CD4-positive, alpha-beta T cell treated with Interleukin-15 for 1 hour (primary cell): ENCODE measurements at regions not wholly inside any gene's neighbourhood (a gene's known extent, or its start where the extent isn't known, plus 50 kb on each side); places are given as distances from the start of the nearest gene placed in this dataset.
"Not testable (repeated sequence)": the region's sequence is repeated elsewhere in the genome, so short reads cannot be mapped to it uniquely, and the experiment has no call there.

Experiments
- DNase-seq: peaks from one replicate; pipeline ENCODE4 v3.0.0-alpha.2; 2020

DNA sequence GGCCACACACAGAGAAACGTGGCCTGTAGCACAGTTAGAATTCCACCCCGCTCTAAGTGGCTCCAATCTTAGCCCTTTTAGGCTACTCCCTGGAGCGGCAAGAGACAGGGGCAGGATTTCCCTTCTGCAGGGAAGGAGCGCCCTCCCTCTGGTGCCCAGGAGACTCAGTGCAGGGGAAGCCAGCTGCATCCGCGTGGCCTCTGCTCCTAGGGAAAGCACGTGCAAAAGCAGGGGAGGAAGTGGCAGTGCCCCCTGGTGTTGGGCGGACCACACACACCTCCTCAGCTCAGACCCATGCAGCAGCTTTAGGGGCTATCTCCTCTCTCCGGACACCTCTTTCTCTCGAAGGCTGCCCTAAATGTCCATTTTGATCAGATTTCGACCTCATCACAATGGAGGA, 50.0 kb downstream of the SPRING1 start:
- DNase-seq, result peak; percentile 47

DNA sequence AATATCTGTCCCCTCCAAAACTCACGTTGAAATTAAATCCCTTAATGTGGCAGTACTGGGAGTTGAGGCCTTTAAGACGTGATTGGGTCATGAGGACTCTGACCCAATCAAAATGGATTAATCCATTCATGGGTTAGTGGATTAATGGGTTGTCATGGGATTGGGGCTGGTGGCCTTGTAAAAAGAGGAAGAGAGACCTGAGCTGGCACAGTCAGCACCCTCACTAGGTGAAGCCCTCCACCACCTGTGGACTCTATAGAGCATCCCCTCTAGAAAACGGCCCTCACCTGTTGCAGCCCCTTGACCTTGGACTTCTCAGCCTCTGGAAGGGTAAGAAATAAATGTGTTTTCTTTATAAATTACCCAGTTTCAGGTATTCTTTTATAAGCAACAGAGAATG, 53.0 kb downstream of the SPRING1 start:
- no peak for DNase-seq

DNA sequence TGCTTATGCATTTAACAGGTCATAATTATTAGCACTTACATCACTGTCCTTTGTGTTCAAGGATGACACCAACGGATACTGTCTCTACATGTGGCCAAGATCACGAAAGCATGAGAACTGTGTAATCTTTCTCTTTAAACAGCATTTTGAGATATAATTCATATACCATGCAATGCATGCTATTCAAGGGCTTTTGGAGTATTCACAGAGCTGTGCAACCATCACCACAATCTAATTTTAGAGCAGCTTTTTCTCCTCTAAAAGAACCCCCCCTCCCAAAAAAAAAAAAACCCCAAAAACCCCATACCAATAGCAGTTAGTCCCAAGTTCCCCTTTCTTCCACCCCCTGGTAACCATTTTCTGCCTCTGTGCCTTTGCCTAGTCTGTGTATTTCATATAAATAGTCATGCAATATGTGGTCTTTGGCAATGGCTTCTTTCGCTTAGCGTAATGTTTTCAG, 60.6 kb downstream of the SPRING1 start:
- DNase-seq, result no peak

DNA sequence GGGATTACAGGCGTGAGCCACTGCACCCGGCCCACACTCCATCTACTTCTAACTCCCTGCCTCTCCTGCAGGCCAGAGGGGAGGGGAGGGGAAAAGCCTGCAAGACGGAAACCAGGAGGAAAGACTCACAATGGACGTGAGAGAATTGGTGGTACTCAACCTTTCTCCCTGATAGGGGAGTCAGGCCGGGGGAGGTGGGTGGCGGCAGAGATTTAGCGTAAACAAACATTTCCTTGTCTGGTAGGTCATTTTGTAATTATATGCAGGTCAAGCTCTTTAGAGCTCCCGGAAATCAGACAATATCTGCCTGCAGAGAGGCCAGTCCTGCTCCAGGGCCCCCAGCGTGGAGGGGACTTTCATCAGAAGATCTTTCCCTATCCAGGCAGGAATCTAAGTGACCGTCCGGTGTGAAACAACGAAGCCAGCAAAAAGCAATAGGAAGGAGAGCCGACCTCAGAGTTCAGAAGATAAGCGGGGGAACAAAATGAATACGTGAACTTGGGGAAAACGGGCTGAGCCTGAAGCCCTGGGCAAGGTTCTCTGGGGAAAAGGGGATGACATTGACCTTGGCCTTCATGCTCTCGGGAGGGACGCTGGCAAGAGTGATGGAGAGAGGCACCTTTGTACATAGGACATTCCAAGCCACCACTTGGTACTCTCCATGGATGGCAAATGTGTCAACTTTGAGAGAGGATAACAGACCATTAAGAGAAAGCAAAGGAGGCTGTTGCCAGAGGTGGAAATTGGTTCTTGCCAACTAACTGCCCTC, 62.3 kb downstream of the SPRING1 start:
- no peak for DNase-seq

DNA sequence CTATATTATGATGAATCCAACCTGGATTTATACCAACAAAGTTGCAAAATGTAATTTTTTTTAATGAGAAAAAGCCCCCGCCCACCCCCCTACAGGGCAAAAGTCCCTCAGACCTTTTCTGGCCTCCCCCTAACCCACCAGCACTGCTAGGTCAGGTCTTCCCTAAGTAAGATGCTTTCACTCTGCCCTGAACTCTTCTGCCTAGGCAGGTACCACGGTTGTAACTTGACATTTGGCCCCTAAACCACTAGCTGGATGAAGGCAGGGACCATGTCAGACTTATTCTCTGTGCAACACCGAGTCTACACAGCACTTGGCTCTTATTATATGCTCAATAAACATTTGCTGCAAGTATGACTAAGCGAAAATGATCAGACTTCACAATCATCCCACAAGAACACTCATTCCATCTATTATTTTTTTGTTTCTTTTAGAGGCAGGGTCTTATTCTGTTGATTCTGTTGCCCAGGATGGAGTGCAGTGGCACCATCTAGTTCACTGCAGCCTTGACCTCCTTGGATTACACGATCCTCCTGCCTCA, 63.2 kb downstream of the SPRING1 start:
- no peak for DNase-seq

DNA sequence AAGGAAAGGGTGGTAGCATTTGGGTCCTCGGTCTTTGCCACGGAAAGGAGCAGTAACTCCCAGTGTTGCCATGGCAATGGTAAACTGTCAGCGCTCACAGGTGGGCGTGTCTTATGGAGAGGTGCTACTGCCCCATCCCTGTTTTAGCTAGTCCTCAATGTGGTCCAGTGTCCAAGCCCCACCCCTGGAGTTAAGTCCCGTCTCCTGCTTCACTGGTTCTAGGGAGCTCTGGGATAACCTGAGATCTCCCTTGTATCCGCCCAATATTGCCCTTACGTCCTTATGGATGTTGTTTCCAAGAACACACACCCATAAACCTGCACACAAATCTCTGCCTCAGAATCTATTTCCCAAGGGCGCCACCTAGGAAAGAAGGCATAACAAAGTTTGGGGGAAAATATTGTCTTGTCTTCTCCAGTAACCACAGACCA, 64.2 kb downstream of the SPRING1 start:
- no peak for DNase-seq

DNA sequence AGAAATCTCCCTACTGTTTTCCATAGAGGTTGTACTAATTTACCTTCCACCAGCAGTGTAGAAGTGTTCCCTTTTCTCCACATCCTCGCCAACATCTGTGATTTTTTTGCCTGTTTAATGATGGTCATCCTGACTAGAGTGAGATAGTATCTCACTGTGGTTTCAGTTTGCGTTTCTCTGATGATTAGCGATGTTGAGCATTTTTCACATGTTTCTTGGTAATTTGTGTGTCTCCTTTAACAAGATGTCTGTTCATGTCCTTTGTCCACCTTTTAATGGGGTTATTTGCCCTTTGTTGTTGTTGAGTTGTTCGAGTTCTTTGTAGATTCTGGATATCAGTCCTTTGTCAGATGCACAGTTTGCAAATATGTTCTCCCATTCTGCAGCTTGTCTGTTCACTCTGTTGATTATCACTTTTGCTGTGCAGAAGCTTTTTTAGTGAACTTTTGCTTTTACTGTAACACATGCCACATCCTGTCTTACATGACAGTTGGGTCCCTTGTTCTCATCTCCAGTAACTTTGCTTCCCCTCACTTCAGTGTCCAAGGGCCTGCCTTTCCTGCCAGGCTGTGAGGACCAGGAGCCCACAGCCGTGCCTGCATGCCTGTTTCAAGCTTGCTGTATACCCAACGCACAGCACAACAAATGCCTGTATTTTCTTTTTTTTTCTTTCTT, 64.9 kb downstream of the SPRING1 start:
- no peak for DNase-seq

DNA sequence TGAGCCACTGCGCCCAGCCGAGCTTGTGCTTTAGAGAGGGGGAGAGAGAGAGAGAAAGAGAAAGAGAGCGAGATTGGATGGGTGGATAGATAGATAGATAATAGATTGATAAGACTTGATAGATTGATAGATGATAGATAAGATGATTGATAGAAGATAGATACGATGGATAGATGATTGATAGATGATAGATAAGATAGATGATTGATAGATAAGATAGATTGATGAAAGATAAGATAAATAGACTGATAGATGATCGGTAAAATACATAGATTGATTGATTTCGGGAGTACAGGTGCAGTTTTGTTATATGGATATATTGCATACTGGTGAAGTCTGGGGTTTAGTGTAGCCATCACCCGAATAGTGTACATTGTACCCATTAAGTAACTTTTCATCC, 65.9 kb downstream of the SPRING1 start:
- no peak for DNase-seq

DNA sequence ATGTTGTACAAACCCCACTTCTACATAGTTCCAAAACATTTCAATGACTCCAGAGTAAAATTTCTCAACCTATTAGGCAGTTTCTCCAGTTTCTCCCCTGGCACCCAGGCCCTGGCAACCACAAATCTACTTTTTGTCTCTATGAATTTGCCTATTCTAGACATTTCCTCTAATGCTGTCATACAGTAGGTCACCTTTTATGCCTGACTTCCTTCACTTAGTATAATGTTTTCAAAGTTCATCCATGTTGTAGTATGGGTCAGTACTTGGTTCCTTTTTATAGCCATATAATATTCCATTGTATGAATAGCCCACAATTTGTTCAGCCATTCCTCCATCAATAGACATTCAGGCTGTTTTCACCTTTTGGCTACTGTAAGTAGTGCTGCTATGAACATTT, 67.0 kb downstream of the SPRING1 start:
- no peak for DNase-seq

DNA sequence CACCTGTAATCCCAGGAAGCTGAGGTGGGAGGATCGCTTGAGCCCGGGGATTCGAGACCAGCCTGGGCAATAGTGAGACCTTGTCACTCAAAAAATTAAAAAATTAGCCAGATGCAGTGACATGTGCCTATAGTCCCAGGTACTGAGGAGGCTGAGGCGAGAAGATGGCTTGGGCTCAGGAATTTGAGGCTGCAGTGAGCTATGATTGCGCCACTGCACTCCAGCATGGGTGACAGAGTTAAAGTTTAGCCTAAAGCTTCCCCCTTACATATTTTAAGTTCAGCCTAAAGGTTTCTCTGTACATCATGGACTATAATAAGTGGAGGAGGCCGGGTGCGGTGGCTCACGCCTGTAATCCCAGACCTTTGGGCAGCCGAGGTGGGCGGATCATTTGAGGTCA, 70.1 kb downstream of the SPRING1 start:
- no peak for DNase-seq

DNA sequence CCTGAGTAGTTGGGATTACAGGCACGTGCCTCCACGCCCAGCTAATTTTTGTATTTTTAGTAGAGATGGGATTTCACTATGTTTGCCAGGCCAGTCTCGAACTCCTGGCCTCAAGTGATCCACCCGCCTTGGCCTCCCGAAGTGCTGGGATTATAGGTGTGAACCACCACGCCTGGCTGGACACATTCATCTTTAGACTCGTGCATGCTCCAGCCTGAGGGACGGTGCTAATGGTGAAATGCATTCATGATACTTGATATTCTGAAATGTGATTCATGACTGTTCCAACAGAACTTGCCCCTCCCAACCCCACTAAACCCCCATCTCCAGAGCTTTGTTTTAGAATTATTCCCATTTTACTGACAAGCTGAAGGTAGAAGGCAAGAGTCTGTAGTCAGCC, 71.0 kb downstream of the SPRING1 start:
- DNase-seq, result not testable (repeated sequence)

DNA sequence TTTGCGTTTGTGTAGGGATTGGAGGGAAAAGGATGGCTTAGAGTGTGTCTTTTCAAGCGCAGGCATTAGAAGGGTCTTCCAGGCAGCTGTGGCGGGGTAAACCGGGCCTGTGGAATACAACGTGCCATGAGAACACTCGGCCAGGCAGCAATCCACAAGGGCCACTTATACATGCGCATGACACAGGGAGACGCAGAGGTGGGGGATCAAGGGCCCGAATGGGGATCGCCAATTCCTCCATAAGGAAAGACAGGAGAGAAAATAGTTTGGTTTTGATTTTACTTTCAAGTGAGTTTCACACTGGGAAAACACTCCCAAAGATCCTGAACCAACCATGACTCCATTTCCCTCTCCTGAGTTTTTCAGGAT, 71.6 kb downstream of the SPRING1 start:
- DNase-seq, result no peak

DNA sequence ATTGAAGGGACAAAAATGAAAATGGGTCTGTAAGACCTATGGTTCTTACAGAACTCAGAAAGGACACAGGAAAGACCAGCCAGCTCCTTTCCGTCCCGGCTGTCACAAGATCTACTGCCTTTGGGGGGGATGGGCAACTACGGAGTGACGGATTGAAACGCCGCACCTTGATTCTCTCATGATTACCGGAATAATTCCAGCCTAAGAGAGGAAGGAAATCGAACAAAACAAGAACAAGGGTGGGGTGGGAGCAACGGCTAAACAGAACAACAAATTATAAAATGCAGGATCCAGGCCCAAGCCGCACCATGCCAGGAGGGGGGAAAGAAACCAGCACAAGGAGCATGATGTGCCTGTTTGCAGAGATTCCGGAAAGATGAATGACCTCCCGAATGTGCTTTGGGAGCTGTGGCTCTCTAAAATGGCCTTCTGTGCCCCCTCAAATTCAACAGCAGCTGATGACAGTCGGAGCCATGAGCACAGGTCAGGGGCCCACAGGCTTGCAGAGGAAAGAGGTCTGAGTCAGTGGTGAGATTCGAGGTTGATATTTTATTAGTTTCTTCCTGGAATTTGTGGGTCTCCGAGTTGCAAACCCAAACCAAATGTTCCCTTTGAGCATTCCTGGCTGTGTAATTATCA, 72.1 kb downstream of the SPRING1 start:
- DNase-seq, result no peak

DNA sequence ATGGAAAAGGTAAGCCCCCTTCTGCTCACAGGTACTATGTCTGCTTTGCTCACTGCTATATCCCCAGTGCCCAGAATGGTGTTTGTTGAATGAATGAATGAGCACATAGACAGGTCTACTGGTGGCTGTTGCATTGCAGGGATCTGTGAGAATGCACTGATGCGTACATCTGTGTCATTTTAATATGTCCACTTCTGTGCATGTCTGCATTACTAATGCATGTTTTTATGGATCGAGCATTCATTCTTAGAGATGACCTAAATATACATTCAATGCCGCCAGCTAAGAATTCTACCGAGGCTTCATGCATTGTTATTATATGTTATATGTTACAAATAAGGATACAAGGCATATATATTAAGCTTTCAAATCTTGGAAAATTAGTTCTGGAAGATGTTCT, 73.8 kb downstream of the SPRING1 start:
- no peak for DNase-seq

DNA sequence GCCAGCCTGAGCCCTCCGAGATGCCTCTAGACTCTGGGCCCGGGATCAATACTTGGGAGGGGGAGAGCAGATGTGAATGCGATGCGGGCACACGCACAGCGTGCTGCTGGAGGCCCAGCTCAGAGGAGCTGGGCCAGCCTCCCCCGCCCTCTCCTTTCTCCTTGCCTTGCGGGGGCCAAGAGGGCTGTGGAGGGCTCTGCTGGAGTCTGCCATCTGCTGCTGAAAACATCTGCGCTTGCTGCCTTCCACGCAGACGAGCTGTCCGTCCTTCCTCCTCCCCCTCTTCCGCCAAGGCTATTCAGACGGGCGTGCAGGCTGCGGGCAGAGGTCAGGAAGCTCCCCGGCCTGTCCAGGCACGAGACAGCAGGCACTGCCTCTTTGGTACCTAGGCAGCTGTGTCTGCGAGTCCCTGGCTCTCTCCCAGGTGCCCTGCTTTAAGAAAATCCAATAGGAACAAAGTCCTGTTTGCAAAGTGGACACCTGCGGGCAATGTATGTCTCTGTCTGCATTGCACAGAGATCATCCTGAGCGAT, 75.2 kb downstream of the SPRING1 start:
- DNase-seq, result no peak

DNA sequence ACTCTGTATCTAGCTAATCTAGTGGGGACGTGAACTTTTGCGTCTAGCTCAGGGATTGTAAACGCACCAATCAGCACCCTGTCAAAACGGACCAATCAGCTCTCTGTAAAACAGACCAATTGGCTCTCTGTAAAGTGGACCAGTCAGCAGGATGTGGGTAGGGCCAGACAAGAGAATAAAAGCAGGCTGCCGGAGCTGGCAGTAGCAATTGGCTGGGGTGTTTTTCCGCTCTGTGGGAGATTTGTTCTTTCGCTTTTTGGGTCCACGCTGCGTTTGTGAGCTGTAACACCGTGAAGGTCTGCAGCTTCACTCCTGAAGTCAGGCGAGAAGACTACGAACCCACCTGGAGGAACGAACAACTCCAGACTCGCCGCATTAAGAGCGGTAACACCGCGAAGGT, 76.5 kb downstream of the SPRING1 start:
- DNase-seq, result no peak

DNA sequence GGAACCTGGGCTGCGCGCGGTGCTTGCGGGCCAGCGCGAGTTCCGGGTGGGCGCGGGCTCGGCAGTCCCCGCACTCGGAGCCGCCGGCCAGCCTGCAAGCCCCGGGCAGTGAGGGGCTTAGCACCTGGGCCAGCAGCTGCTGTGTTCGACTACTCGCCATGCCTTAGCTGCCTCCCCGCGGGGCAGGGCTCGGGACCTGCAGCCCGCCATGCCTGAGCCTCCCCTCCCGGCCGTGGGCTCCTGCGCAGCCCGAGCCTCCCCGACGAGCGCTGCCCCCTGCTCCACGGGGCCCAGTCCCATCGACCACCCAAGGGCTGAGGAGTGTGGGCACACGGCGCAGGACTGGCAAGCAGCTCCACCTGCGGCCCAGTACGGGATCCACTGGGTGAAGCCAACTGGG, 77.1 kb downstream of the SPRING1 start:
- DNase-seq, result not testable (repeated sequence)

DNA sequence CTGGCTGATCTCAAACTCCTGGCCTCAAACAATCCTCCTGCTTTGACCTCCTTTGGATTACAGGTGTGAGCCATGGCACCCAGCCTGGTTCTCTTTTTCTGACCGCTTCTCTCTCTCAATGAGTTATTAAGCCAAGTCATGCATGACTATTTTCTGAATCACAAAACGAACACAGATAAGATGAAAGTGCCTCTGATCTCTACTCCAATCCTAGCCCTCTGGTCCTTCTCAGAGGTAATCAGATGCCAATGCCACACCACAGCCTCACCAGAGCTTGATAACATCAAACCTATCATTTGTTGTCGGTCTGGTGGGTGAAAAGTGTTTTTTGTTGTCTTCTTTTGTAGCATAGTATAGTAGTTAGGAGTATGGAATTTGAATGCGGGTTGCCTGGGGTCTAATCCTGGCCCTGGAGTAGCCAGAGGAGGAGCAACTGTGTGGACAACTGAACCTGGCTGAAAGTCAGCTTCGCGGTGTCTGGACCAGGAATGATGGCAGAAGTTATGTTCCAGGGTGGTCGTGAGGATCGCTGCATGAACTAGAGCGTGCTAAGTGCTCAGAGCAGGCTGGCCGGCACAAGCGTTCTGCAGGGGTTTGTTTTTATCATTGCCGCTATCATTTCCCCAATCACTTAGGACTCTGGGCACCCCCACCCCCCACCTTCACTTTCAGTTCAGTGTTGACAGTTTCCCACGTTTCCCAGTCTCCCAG, 77.9 kb downstream of the SPRING1 start:
- no peak for DNase-seq

DNA sequence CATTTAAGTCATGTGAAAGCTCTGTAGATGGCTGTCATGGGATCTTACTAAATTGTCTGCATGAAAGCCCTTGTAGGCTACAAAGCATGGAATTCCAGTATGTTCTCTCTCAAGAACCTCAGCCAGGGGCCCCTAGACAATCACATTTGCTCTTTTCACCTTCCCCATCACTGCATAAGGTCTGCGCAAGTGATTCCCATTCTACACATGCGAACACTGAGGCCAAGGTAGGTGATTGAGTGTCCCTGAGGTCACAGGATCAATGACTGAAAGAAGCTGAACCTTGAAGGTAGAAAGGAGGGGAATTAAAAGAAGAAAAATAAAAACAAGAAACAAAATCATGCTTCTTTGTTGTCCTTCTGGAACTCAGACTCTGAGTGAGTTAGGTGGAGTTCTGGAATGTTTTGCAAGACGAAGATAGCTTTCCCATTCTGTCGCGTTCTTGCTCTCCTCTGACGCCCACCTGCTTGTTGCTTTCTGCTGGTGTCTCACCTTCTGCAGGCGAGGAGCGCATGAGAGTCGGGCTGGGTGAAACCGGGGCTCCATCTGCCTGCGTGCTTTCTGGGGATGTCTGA, 79.9 kb downstream of the SPRING1 start:
- DNase-seq, result no peak

DNA sequence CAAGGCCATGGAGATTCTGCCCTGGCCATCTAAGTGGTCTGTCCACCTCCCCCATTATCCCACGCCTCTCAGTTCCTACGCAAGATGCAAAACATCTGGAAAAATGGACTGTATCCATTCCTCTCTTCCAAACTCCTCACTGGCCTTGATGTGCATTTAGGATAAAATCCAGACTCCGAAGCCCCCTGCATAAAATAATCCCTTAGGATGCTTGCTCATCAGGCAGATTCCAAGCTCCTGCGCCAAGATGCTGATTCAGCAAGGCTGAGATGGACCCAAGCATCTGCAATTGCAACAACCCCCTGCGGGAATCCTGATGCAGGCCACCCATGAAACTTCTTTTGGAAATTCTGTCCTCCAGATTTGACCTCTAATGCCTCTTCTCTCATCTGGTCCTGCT, 81.6 kb downstream of the SPRING1 start:
- DNase-seq, result no peak

DNA sequence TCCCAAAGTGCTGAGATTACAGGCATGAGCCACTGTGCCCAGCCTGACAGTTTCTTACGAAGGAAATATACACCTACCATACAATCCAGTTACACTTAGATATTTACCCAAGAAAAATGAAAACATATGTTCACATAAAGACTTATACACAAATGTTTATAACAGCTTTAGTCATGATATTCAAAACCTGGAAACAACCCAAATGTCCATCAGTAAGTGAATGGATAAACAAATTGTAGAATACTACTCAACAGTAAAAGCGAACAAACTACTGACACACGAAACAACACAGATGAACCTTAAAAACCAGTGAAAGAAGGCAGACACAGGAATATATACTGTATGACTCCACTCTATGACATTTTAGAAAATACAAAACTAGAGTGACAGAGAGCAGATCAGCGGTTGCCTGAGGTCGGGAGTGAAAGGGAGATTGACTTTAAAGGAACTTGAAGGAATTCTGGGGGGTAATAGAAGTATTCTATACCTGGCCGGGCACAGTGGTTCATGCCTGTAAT, 83.6 kb downstream of the SPRING1 start:
- no peak for DNase-seq

DNA sequence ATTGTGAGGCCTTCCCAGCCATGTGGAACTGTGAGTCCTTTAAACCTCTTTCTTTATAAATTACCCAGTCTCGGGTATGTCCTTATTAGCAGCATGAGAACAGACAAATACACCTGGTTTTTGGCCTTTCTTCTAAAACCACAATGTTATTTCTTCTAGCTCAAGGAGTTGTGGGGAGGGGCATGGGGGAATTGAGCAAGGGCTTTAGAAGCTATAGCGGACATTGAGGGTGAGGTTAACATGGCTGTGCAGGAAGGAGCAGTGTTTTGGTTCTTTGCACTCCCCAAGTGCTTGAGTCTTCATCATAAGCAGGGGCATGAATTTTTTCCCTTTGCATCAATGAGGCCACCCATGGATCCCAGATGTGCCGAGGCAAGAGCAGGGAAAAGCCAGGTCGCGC, 86.8 kb downstream of the SPRING1 start:
- no peak for DNase-seq
